ENCODE measurements at regions not wholly inside any gene's neighbourhood (a gene's known extent, or its start where the extent isn't known, plus 50 kb on each side); places are given as distances from the start of the nearest gene placed in this dataset.

DNA sequence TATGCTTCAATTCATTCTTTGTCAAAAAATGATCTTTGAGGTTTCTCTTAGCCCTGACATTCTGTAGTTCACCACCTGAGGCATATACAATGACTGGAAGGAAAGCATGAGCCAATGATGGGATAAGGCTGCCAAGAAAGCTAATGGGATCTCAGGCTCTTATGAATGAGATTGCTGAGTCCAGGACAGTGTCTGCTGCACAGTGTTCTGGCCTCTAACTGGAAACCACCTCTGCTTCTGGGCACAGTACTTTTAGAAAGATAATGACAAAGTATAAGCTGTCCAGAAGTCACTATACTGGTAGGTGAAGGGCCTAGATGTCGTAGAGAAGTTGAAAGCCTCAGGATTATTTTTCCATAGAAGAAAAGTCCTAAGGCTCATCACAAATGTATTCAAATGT lies 69.1 kb upstream of the PAPPA start:
- Histone ChIP-seq H3K4me1 (peaks cover 0 to 5% (median 0%) of the 10 kb centered on the region in 4 donors), H3K4me3 (no peak overlapping the region), H3K9me3 (no peaks in the 10 kb centered on the region), H3K36me3 (no peaks in the 10 kb centered on the region), H3K27me3 (no peaks in the 10 kb centered on the region), H3K27ac (no peak overlapping the region)
- 72 to 81% methylated on average over 1 of the region's 1 CpG for WGBS, 2 donors
- no peak for DNase-seq (ENCODE audit: low spot score in 2 of 2)
- TF ChIP-seq POLR2A (IDR thresholded peaks at IDR 0.05) (no peak), CTCF (IDR thresholded peaks at IDR 0.05) (no peak), EP300 (IDR thresholded peaks at IDR 0.05) (no peak)

DNA sequence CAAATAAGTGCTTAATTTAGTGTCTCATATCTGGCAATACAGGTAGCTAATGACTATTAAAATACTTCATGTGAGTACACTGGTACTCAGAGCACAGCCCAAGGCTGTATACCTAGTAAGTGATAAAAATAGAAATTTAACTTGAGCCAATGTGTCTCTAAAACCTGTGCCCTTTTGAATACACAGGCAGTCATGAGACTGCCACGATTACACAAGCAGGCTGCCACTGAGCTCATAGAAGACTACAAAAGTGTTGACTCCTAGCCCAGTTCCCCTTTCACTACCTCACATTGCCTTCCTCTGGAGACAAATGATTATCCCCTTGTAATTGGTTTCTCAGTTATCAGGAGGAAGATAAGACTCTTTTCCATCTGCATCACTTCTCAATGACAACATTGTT lies 66.3 kb upstream of the PAPPA start:
- DNase-seq (ENCODE audit: low spot score in 2 of 2), result peak in 1 of 2 donors; percentile 7
- H3K9me3 ChIP-seq, result no peaks in the 10 kb centered on the region
- 50 to 72% methylated on average over 1 of the region's 1 CpG for WGBS, 2 donors

GRCh38 chr9:116087751-116088194 lies 65.8 kb upstream of the PAPPA start:
- H3K27ac ChIP-seq, result no peak overlapping the region
- H3K9me3 ChIP-seq, result no peaks in the 10 kb centered on the region
- no peak overlapping the region for H3K4me3 ChIP-seq
- 64% methylated on average over 3 of the region's 3 CpGs for WGBS, 2 donors
- DNase-seq (ENCODE audit: low spot score in 2 of 2), result no peak
- H3K4me1 ChIP-seq, result peaks cover 0 to 5% (median 0%) of the 10 kb centered on the region in 4 donors
- no peak for TF ChIP-seq CTCF (IDR thresholded peaks at IDR 0.05)
- TF ChIP-seq POLR2A (IDR thresholded peaks at IDR 0.05), result no peak
- no peak for TF ChIP-seq EP300 (IDR thresholded peaks at IDR 0.05)
- no peaks in the 10 kb centered on the region for H3K27me3 ChIP-seq
- no peaks in the 10 kb centered on the region for H3K36me3 ChIP-seq

More for the DNA sequence above, 66.3 kb upstream of the PAPPA start:
- Histone ChIP-seq H3K4me3 (no peak overlapping the region), H3K4me1 (peaks cover 0 to 5% (median 0%) of the 10 kb centered on the region in 4 donors), H3K36me3 (no peaks in the 10 kb centered on the region), H3K27me3 (no peaks in the 10 kb centered on the region), H3K27ac (no peak overlapping the region)
- TF ChIP-seq EP300 (IDR thresholded peaks at IDR 0.05) (no peak), CTCF (IDR thresholded peaks at IDR 0.05) (no peak), POLR2A (IDR thresholded peaks at IDR 0.05) (no peak)

- DNase-seq (ENCODE audit: low spot score in 2 of 2), result no peak
- 60 to 63% methylated on average over 4 of the region's 4 CpGs for WGBS, 2 donors
- peaks cover 0 to 5% (median 0%) of the 10 kb centered on the region in 4 donors for H3K4me1 ChIP-seq
These were observed 65.2 kb upstream of the PAPPA start for GRCh38 chr9:116088396-116088795.

More at GRCh38 chr9:116088396-116088795, 65.2 kb upstream of the PAPPA start:
- H3K9me3 ChIP-seq, result no peaks in the 10 kb centered on the region
- TF ChIP-seq EP300 (IDR thresholded peaks at IDR 0.05) (no peak), CTCF (IDR thresholded peaks at IDR 0.05) (no peak), POLR2A (IDR thresholded peaks at IDR 0.05) (no peak)
- no peak overlapping the region for H3K4me3 ChIP-seq
- no peaks in the 10 kb centered on the region for H3K36me3 ChIP-seq
- H3K27me3 ChIP-seq, result no peaks in the 10 kb centered on the region
- H3K27ac ChIP-seq, result no peak overlapping the region

Data from tibial nerve (tissue), 4 donors.